ENCODE measurements at regions not wholly inside any gene's neighbourhood (a gene's known extent, or its start where the extent isn't known, plus 50 kb on each side); places are given as distances from the start of the nearest gene placed in this dataset.

DNA sequence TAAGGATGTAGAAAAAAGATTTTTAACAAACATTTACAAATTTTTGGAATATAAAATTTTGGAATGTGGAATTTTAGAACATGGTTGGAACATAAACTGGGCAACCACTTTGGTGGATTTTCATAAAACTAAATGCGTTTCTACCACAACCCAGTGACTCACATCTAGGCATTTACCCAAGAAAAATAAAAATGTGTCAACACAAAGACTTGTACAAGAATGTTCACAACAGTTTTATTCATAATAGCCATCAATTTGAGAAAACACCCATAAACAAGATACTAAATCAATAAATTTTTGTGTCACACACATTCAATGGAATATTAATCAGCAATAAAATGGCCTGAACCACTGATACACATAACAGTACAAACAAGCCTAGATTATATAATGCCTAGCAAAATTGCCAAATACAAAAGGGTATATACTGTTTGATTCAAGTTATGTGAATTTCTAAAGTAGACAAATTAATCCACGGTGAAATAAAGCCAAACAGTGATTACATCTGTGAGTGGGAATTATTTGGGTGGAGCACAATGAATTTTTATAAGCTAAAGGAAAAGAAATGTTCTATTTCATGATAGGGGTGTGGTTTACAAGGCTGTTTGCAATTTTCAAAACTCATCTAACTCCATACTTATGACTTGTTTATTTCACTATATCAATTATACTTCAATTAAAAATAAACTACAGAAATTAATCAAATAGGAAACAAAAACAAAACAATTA, 415.2 kb upstream of the OR4E1 start:
- H4K8ac ChIP-seq (ENCODE audit: extremely low read depth, insufficient read depth, low read length) = no peak overlapping the region
- no peaks in the 10 kb centered on the region for H3K36me3 ChIP-seq (ENCODE audit: control insufficient read depth in 2 of 4, insufficient read depth in 4 of 4, low read length in 3 of 4)
- H3K79me1 ChIP-seq (ENCODE audit: low read depth, low read length) = no peaks in the 10 kb centered on the region
- H2BK20ac ChIP-seq (ENCODE audit: low read length) = no peak overlapping the region
- H4K20me1 ChIP-seq (replicated peaks in 1 of 2; ENCODE audit: control insufficient read depth in 1 of 2, insufficient read depth in 2 of 2, low read length in 2 of 2) = no peaks in the 10 kb centered on the region
- H2BK120ac ChIP-seq (replicated peaks; ENCODE audit: low read depth, low read length) = no peak overlapping the region
- H3K27ac ChIP-seq (ENCODE audit: low read depth, low read length) = no peak overlapping the region
- DNase-seq (ENCODE audit: low read depth in 1 of 2, low spot score in 2 of 2) = no peak
- H3K23me2 ChIP-seq (ENCODE audit: low read depth, low read length) = no peaks in the 10 kb centered on the region
- FAIRE-seq = no peak
- H3K23ac ChIP-seq (ENCODE audit: insufficient read length) = no peak overlapping the region
- H2BK15ac ChIP-seq (ENCODE audit: low read length) = no peak overlapping the region
- ChIA-PET POLR2A (ENCODE audit: partially characterized antibody) (no interaction called here), CTCF (ENCODE audit: partially characterized antibody) (interaction anchor here (1.7 kb wide), 1 partner anchor 11 kb away, joined by 6 read pairs; no protein-coding TSS in a partner anchor)
- H2AK5ac ChIP-seq (ENCODE audit: low read depth, low read length) = no peak overlapping the region
- H3K4me3 ChIP-seq (ENCODE audit: extremely low read depth in 1 of 4, insufficient read depth in 2 of 4, low read depth in 3 of 4, low read length in 4 of 4) = no peak overlapping the region
- no peak overlapping the region for H3K4ac ChIP-seq (replicated peaks; ENCODE audit: insufficient read length, low read depth, low read length)
- H3K79me2 ChIP-seq (ENCODE audit: control insufficient read depth in 1 of 2, insufficient read depth in 2 of 2, low read length in 2 of 2) = no peaks in the 10 kb centered on the region
- no peak overlapping the region for H3K4me2 ChIP-seq (ENCODE audit: insufficient read depth in 1 of 2, low read depth in 2 of 2, low read length in 2 of 2)
- no peak overlapping the region for H2BK5ac ChIP-seq (ENCODE audit: low read depth, low read length)
- no peaks in the 10 kb centered on the region for H3K4me1 ChIP-seq (replicated peaks in 1 of 4; ENCODE audit: control insufficient read depth in 3 of 4, insufficient read depth in 4 of 4, low read length in 3 of 4)
- no peak overlapping the region for H2BK12ac ChIP-seq (ENCODE audit: low read depth, low read length)
- H4K91ac ChIP-seq (replicated peaks; ENCODE audit: insufficient read length, low read length) = no peak overlapping the region
- H3K9ac ChIP-seq (replicated peaks in 1 of 4; ENCODE audit: extremely low read depth in 1 of 4, low read depth in 3 of 4, low read length in 3 of 4) = no peak overlapping the region
- H2AFZ ChIP-seq (ENCODE audit: low read length) = no peak overlapping the region
- H4K5ac ChIP-seq (ENCODE audit: insufficient read length, low read depth, low read length) = no peak overlapping the region
- H3K27me3 ChIP-seq (replicated peaks in 1 of 4; ENCODE audit: control insufficient read depth in 3 of 4, extremely low read depth in 1 of 4, insufficient read depth in 3 of 4, low read length in 3 of 4) = no peaks in the 10 kb centered on the region
- 87% methylated on average over 2 of the region's 2 CpGs; no CpG with 5 or more reads in 1 of the 2 experiments for WGBS, 2 experiments (ENCODE audit: extremely low coverage in 1 of 2, insufficient coverage in 1 of 2, insufficient read length in 1 of 2, insufficient replicate concordance in 2 of 2, low coverage in 1 of 2, low lambda C conversion rate in 2 of 2, missing lambda C conversion rate in 1 of 2)
- no peak overlapping the region for H3K56ac ChIP-seq (replicated peaks; ENCODE audit: insufficient read length, low read depth, low read length)
- no peak overlapping the region for H3K14ac ChIP-seq (ENCODE audit: insufficient read length)
- no peak overlapping the region for H3K18ac ChIP-seq (ENCODE audit: extremely low read depth, low read length)
- no peaks in the 10 kb centered on the region for H3K9me3 ChIP-seq (ENCODE audit: insufficient read depth in 2 of 2, low read depth in 1 of 2, low read length in 1 of 2)
- no peak for TF ChIP-seq CEBPB (IDR thresholded peaks at IDR 0.05; ENCODE audit: low read depth, low read length)
- TF ChIP-seq RBBP5 (IDR thresholded peaks at IDR 0.05; ENCODE audit: borderline replicate concordance, low read depth, low read length) = no peak
- TF ChIP-seq, protein P1, sequence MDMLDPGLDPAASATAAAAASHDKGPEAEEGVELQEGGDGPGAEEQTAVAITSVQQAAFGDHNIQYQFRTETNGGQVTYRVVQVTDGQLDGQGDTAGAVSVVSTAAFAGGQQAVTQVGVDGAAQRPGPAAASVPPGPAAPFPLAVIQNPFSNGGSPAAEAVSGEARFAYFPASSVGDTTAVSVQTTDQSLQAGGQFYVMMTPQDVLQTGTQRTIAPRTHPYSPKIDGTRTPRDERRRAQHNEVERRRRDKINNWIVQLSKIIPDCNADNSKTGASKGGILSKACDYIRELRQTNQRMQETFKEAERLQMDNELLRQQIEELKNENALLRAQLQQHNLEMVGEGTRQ (IDR thresholded peaks at IDR 0.05; ENCODE audit: low read length) = no peak
- no peak for TF ChIP-seq NRF1 (IDR thresholded peaks at IDR 0.05; ENCODE audit: low read depth, low read length)
- TF ChIP-seq FOSL1 (IDR thresholded peaks at IDR 0.05; ENCODE audit: insufficient read depth, low read depth, low read length) = no peak
- TF ChIP-seq, protein P2, sequence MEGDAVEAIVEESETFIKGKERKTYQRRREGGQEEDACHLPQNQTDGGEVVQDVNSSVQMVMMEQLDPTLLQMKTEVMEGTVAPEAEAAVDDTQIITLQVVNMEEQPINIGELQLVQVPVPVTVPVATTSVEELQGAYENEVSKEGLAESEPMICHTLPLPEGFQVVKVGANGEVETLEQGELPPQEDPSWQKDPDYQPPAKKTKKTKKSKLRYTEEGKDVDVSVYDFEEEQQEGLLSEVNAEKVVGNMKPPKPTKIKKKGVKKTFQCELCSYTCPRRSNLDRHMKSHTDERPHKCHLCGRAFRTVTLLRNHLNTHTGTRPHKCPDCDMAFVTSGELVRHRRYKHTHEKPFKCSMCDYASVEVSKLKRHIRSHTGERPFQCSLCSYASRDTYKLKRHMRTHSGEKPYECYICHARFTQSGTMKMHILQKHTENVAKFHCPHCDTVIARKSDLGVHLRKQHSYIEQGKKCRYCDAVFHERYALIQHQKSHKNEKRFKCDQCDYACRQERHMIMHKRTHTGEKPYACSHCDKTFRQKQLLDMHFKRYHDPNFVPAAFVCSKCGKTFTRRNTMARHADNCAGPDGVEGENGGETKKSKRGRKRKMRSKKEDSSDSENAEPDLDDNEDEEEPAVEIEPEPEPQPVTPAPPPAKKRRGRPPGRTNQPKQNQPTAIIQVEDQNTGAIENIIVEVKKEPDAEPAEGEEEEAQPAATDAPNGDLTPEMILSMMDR (IDR thresholded peaks at IDR 0.05; ENCODE audit: control extremely low read depth in 1 of 3, insufficient read depth in 1 of 3, low read depth in 1 of 3, low read length in 3 of 3) = no peak
- no peak for TF ChIP-seq HDAC2 (IDR thresholded peaks at IDR 0.05; ENCODE audit: borderline replicate concordance in 1 of 2, low read depth in 2 of 2, low read length in 2 of 2)
